Motor neuron (in vitro differentiated cells): ENCODE measurements at regions not wholly inside any gene's neighbourhood (a gene's known extent, or its start where the extent isn't known, plus 50 kb on each side); places are given as distances from the start of the nearest gene placed in this dataset.

Experiments used
- ATAC-seq, 8 experiments: fragments of 200-7000 bp; cut with Tn5 transposase; replicated peaks in 6 of 8; 2 replicates each; pipeline ENCODE4 v1.8.0; 2021; ENCODE audit warnings: mild to moderate bottlenecking in 8 of 8, moderate library complexity in 8 of 8
- H3K27ac ChIP-seq, 2 donors: fragments of 250-450 bp; sonication (Bioruptor Pico); 2 replicates each; pipeline ENCODE4 v1.9.0; 2021; ENCODE audit warnings: antibody characterized with exemption in 2 of 2, mild to moderate bottlenecking in 2 of 2, moderate library complexity in 1 of 2
- H3K4me1 ChIP-seq, 2 donors: fragments of 250-450 bp; sonication (Bioruptor Pico); replicated peaks in 1 of 2; 2 replicates each; pipeline ENCODE4 v1.6.1; 2021; ENCODE audit warnings: antibody characterized with exemption in 2 of 2, mild to moderate bottlenecking in 2 of 2, moderate library complexity in 1 of 2
- H3K4me3 ChIP-seq, 5 donors: fragments of 250-450 bp; sonication (Bioruptor Pico); 2 replicates each; pipeline ENCODE4 v1.9.0; 2021; ENCODE audit warnings: antibody characterized with exemption in 5 of 5, mild to moderate bottlenecking in 5 of 5, moderate library complexity in 4 of 5
- WGBS, 10 experiments: fragments of 450-650 bp; shearing (Covaris generic); methylation state at CpG; one replicate each; pipeline ENCODE4 v1.0.0; 2022; 5-methylcytosine and 5-hydroxymethylcytosine counted together
- in situ Hi-C, 9 experiments: fragments of 400-800 bp; cut with MboI; loops; one replicate each; pipeline ENCODE4 v1.15.0; 2021; ENCODE audit warnings: low sequenced_read_pairs in 9 of 9, low pct_unique_long_range_greater_than_20kb in 2 of 9; ENCODE audit not compliant: unreplicated experiment in 9 of 9

DNA sequence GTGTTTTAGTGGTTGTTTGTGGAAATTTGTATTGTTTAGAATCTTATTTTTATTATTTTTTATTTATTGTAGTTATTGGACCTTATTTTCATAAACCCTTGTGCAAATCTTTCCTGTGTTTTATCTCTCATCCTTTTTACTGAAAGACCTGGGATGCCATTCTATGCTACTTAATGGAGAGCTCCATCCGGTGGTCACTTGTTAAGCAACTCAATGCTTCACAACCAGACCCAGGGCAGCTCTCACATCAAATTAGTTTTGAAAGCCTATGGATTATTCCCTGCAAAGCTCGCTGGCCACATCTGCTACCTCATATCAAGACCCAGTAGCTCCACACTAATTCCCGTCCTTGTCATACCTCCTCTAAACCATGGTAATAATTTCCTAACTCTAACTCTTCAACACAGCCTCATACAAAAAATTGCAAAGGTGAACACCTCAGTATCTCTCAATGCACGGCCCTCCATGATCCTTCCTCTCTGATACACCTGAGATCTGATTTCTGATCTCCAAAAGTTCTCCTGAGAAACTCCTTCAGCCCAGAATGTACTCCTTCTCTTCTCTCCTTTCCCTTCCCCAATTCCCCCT lies 296.6 kb upstream of the MANEA start:
- H3K4me1 ChIP-seq, result no peaks in the 10 kb centered on the region
- 6 to 71% (median 43%) methylated on average over 1 to 4 of the region's 4 CpGs; no CpG with 5 or more reads in 1 of the 10 experiments for WGBS, 10 experiments
- peak in 5 of 8 experiments; percentile 39 to 59 (median 54) for ATAC-seq
- H3K4me3 ChIP-seq, result no peak overlapping the region
- no peak overlapping the region for H3K27ac ChIP-seq
- in situ Hi-C loops, result no loop called here

- Histone ChIP-seq H3K4me1 (peaks cover 0 to 8% of the 10 kb centered on the region in 2 donors), H3K27ac (no peak overlapping the region), H3K4me3 (no peak overlapping the region)
- in situ Hi-C loops, result no loop called here
- no peak for ATAC-seq
- 0 to 80% (median 28%) methylated on average over 1 to 2 of the region's 2 CpGs for WGBS, 10 experiments
Observed at GRCh38 chr6:95285881-95286280, 291.5 kb upstream of the MANEA start.

GRCh38 chr6:95286874-95287273 lies 290.5 kb upstream of the MANEA start:
- in situ Hi-C loops, result no loop called here
- no peak for ATAC-seq
- H3K27ac ChIP-seq, result no peak overlapping the region
- no peak overlapping the region for H3K4me3 ChIP-seq
- peaks cover 0 to 8% of the 10 kb centered on the region in 2 donors for H3K4me1 ChIP-seq

- H3K27ac ChIP-seq, result no peak overlapping the region
- peaks cover 0 to 8% of the 10 kb centered on the region in 2 donors for H3K4me1 ChIP-seq
- H3K4me3 ChIP-seq, result no peak overlapping the region
- no peak for ATAC-seq
- in situ Hi-C loops, result no loop called here
Observed at GRCh38 chr6:95288251-95288650, 289.1 kb upstream of the MANEA start.

GRCh38 chr6:95292011-95292410 lies 285.3 kb upstream of the MANEA start:
- WGBS, 10 experiments, result 0 to 100% (median 80%) methylated on average over 1 of the region's 1 CpG; no CpG with 5 or more reads in 1 of the 10 experiments
- no peaks in the 10 kb centered on the region for H3K4me1 ChIP-seq
- no peak for ATAC-seq
- in situ Hi-C loops, result no loop called here
- H3K27ac ChIP-seq, result no peak overlapping the region
- no peak overlapping the region for H3K4me3 ChIP-seq

- WGBS, 10 experiments, result 5 to 100% (median 53%) methylated on average over 2 of the region's 2 CpGs; no CpG with 5 or more reads in 2 of the 10 experiments
- no peak for ATAC-seq
- in situ Hi-C loops, result no loop called here
- H3K4me1 ChIP-seq, result no peaks in the 10 kb centered on the region
- no peak overlapping the region for H3K27ac ChIP-seq
- no peak overlapping the region for H3K4me3 ChIP-seq
Observed at GRCh38 chr6:95293257-95293656, 284.1 kb upstream of the MANEA start.

- Histone ChIP-seq H3K4me3 (no peak overlapping the region), H3K27ac (no peak overlapping the region), H3K4me1 (no peaks in the 10 kb centered on the region)
- in situ Hi-C loops, result no loop called here
- ATAC-seq, result no peak
- WGBS, 10 experiments, result 0 to 88% (median 59%) methylated on average over 1 to 2 of the region's 2 CpGs; no CpG with 5 or more reads in 1 of the 10 experiments
Observed at GRCh38 chr6:95294043-95294442, 283.3 kb upstream of the MANEA start.

- Histone ChIP-seq H3K27ac (no peak overlapping the region), H3K4me1 (no peaks in the 10 kb centered on the region), H3K4me3 (no peak overlapping the region)
- no peak for ATAC-seq
- in situ Hi-C loops, result no loop called here
- 0 to 100% (median 5%) methylated on average over 1 to 3 of the region's 3 CpGs; no CpG with 5 or more reads in 2 of the 10 experiments for WGBS, 10 experiments
Observed at GRCh38 chr6:95309545-95309944, 267.8 kb upstream of the MANEA start.

GRCh38 chr6:95318137-95318536 lies 259.2 kb upstream of the MANEA start:
- no peak for ATAC-seq
- WGBS, 10 experiments, result 0 to 100% (median 20%) methylated on average over 1 of the region's 1 CpG; no CpG with 5 or more reads in 3 of the 10 experiments
- in situ Hi-C loops, result no loop called here
- H3K27ac ChIP-seq, result no peak overlapping the region
- no peaks in the 10 kb centered on the region for H3K4me1 ChIP-seq
- H3K4me3 ChIP-seq, result no peak overlapping the region

DNA sequence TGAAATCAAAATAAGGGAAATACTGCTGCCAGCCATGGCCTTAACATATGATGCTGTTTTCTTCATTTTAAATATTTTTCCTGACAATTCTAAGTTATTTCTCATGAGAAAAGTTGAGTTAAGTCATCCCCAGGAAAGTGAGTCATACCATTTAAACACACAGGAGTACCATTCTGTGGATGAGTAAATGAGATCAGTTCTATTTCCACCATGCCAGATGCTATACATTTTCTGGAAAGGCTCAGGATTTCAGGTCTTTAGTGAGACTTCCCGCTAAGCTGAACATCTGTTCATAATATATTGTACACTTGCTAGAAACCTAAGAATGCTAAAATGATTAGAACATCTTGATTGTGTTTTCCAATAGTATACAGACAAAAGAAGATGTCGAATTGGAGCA lies 256.2 kb upstream of the MANEA start:
- WGBS, 10 experiments, result 0 to 100% (median 38%) methylated on average over 1 to 2 of the region's 2 CpGs; no CpG with 5 or more reads in 1 of the 10 experiments
- H3K4me1 ChIP-seq, result peaks cover 0 to 4% of the 10 kb centered on the region in 2 donors
- in situ Hi-C loops, result no loop called here
- ATAC-seq, result peak in 2 of 8 experiments; percentile 24 to 54
- H3K27ac ChIP-seq, result no peak overlapping the region
- H3K4me3 ChIP-seq, result no peak overlapping the region

DNA sequence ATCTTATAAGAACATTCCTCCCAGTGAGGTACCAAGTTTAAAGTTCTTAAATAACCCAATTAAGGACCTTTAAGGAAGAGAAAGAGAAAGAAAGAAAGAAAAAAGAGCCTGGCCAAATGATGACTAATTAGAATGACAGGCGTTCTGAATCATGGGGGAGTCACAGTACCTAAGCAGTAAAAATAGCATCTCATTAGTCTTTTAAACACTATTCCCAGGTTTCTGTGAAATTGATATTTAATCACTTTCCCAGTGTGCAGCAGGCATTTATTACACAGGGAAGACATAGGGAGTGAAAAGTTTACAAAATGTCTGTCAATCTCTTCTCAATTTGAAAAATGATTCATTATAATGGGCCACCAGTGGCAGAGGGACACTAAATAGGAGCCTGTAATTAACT lies 251.4 kb upstream of the MANEA start:
- Histone ChIP-seq H3K27ac (no peak overlapping the region), H3K4me3 (no peak overlapping the region), H3K4me1 (peaks cover 0 to 5% of the 10 kb centered on the region in 2 donors)
- 0 to 78% (median 25%) methylated on average over 1 of the region's 1 CpG; no CpG with 5 or more reads in 3 of the 10 experiments for WGBS, 10 experiments
- ATAC-seq, result peak in 5 of 8 experiments; percentile 58 to 95 (median 67)
- in situ Hi-C loops, result no loop called here

DNA sequence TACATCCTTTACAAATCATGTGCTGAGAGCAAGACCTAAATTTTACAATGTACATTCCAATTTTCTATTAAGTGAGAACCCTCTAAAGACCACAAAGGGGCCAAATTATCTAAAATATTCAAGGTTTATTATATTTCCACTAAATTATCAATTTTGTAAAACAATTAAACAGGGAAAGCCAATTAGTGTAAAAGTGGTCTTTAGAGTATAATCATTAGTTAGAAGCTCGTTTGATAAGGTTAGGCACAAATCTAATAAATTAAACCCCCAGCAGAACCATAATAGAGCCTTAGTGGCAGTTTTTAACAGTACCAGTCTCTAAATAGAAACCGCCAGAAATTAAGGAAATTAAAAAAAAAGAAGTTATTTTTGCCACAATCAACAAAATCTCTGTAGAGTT lies 249.1 kb upstream of the MANEA start:
- ATAC-seq, result no peak
- in situ Hi-C loops, result no loop called here
- 0 to 92% (median 38%) methylated on average over 2 of the region's 2 CpGs; no CpG with 5 or more reads in 1 of the 10 experiments for WGBS, 10 experiments
- H3K4me3 ChIP-seq, result no peak overlapping the region
- no peak overlapping the region for H3K27ac ChIP-seq
- H3K4me1 ChIP-seq, result peaks cover 0 to 5% of the 10 kb centered on the region in 2 donors

DNA sequence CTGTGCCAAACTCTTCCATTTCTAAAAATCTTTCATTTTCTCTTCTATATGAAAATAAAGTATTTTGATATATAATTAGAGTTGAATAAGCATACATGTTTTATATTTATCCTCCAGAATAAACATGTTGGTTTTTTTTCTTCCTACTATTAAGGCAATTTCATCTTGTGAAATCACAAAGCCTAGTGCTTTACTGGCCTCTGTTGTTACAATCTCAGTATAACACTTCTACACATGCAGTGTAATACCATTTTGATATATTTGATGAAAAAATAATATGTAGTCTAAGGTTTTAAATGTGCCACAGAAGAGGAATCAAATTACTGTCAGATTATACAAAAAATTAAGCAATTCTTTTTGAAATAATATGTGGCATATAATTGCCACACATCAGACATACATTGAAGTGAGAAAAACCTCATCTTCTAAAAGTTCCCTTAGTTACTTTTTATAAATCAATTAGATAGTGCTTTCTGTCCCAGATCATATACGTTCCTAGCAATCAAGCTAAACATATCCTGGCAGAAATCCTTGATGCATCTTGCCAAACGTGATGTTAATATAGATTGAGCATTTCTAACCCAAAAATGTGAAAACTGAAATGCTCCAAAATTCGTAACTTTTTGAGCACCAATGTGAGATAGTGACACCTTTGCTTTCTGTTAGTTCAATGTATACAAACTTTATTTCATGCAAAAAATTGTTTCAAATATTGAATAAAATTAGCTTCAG lies 225.1 kb upstream of the MANEA start:
- ATAC-seq, result no peak
- 0 to 100% (median 65%) methylated on average over 1 to 3 of the region's 3 CpGs for WGBS, 10 experiments
- H3K4me3 ChIP-seq, result no peak overlapping the region
- H3K4me1 ChIP-seq, result peaks cover 0 to 25% of the 10 kb centered on the region in 2 donors
- in situ Hi-C loops, result no loop called here
- H3K27ac ChIP-seq, result no peak overlapping the region

DNA sequence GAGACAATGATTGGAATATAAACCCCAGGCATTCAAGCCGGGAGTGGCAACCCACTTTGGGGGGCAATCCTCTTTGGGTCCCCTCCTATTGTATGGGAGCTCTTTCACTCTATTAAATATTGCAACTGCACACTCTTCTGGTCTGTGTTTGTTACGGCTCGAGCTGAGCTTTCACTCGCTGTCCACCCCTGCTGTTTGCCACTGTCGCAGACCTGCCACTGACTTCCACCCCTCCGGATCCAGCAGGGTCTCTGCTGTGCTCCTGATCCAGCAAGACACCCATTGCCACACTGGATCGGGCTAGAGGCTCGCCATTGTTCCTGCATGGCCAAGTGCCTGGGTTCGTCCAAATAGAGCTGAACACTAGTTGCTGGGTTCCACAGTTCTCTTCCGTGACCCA lies 222.8 kb upstream of the MANEA start:
- H3K4me1 ChIP-seq, result peaks cover 0 to 9% of the 10 kb centered on the region in 2 donors
- in situ Hi-C loops, result no loop called here
- no peak overlapping the region for H3K27ac ChIP-seq
- ATAC-seq, result no peak
- H3K4me3 ChIP-seq, result no peak overlapping the region
- 0 to 100% (median 91%) methylated on average over 1 to 6 of the region's 10 CpGs for WGBS, 10 experiments
